AG10803 (cell line): ENCODE measurements at regions not wholly inside any gene's neighbourhood (a gene's known extent, or its start where the extent isn't known, plus 50 kb on each side); places are given as distances from the start of the nearest gene placed in this dataset.

ENCODE experiments used
- DNase-seq: peaks from one replicate; pipeline ENCODE4 v3.0.0; 2010; ENCODE audit warnings: low read depth
- H3K4me3 ChIP-seq: 2 replicates; pipeline ENCODE4 v1.5.1; 2011; ENCODE audit warnings: mild to moderate bottlenecking, low read length, control low read depth
- CTCF ChIP-seq: conservative IDR thresholded peaks from 2 replicates; pipeline ENCODE4 v1.5.1; 2011; ENCODE audit warnings: mild to moderate bottlenecking, low read length, control low read depth, inconsistent platforms

GRCh38 chr4:75118739-75119138 lies 185.8 kb downstream of the PARM1 start:
- H3K4me3 ChIP-seq: no peak overlapping the region
- no peak for TF ChIP-seq CTCF
- no peak for DNase-seq

- no peak overlapping the region for H3K4me3 ChIP-seq
- TF ChIP-seq CTCF: no peak
- DNase-seq: no peak
Observed at GRCh38 chr4:75110061-75110460, 177.1 kb downstream of the PARM1 start.

GRCh38 chr4:75107755-75108612 lies 175.1 kb downstream of the PARM1 start:
- no peak overlapping the region for H3K4me3 ChIP-seq
- DNase-seq: no peak
- no peak for TF ChIP-seq CTCF

- TF ChIP-seq CTCF: no peak
- H3K4me3 ChIP-seq: no peak overlapping the region
- no peak for DNase-seq
Observed at GRCh38 chr4:75102787-75103085, 169.8 kb downstream of the PARM1 start.

- no peak for DNase-seq
- no peak for TF ChIP-seq CTCF
- no peak overlapping the region for H3K4me3 ChIP-seq
Observed at GRCh38 chr4:75101906-75102786, 169.2 kb downstream of the PARM1 start.
